ENCODE measurements at regions not wholly inside any gene's neighbourhood (a gene's known extent, or its start where the extent isn't known, plus 50 kb on each side); places are given as distances from the start of the nearest gene placed in this dataset.

DNA sequence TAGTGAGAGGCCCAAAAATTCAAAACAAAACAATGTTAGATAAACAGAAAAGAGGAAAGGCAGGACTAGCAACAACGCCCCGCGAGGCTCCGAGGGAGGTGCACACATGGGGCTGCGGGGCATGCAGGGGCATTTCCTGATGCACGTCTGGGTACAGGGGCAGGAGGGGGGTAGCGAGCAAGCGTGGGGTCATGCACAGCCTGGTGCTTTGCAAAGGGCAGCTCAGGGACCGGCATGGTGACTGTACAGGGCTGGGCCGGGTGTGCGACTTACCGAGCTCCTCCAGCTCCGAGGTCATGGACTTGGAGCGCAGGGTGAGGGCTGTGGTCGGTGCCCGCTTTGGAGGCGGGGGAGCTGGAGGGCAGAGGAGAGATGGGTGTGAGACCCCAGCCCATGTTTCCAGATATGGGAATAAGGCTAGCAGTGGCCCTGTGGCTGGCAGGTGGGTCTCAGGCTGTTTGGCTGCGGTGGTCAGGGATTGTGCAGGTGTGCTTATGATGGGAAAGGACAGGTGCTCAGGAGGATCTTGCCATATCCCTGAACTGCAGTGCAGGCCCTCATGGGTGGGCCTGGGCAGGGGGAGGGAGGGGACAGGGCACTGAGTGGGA lies 103.7 kb downstream of the CTTN start:
- no peak for DNase-seq

DNA sequence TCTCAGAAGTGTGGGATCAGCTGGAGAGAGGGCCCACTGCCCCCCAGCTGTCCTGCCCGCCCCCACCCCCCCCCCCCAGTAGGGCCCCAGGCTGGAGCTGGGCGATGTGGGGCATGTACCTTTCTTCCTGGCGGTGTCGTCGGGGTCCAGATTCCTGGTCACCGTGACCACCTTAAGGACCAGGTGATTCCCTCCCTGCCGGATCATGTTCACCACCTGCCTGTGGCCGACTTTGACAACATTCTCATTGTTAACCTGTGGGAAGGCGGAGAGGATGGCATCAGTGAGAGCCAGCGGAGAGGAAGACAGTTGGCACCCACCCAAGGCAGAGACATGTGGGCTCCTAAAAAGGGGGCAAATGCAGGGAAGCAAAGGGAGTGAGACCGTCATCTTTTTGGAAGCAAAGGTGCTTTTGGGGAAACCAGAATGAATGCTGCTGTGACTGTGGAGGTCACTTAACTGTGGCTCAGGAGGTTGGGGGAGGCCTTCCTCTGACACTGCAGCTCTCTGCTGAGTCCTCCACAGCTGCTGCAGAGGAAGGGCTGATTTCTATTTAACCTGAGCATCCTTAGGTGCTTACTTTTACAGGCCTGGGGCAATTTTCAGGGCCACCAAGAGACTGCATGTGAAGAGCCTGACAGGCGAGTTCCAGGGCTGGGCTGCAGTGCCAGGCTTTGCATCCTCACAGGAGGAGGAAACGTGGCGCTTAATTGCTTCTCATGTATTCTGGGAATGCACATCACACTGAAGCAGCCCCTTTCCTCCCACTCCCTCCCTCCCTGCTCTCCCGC lies 104.5 kb downstream of the CTTN start:
- no peak for DNase-seq

DNA sequence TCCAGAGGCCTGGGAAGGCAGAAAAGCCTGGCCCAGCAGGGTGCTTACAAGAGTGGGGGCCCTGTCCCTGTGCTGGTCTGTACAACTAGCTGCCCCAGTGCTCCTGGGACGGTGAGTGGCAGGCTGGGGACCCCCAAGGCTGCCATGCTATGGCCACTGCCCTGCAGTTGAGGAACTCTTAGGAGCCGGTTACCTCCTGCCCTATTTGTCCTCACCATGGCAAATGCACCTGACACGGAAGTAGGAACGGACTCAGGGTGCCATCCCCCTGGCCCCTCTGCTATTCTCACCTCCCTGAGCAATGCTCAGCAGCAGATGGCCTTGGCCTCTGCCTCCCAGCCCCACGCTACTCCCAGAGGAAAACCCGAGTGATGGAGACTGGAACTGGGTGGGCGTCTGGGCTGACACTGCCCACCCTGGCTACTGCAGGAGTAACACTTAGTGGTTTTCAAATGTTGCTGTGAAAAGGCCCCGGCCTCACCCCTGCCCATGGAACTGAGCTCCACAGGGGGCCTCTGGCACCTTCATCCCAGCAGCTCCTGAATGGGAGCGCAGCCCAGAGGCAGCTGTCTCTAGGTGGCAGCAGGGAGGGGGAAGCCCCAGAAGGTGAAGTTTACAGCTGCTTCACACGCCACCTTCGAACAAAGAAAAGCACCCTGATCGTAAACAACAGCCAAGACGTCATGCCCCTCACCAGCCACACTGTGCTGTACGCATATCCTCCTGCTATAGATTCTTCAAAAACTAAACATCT lies 105.3 kb downstream of the CTTN start:
- DNase-seq, result no peak

DNA sequence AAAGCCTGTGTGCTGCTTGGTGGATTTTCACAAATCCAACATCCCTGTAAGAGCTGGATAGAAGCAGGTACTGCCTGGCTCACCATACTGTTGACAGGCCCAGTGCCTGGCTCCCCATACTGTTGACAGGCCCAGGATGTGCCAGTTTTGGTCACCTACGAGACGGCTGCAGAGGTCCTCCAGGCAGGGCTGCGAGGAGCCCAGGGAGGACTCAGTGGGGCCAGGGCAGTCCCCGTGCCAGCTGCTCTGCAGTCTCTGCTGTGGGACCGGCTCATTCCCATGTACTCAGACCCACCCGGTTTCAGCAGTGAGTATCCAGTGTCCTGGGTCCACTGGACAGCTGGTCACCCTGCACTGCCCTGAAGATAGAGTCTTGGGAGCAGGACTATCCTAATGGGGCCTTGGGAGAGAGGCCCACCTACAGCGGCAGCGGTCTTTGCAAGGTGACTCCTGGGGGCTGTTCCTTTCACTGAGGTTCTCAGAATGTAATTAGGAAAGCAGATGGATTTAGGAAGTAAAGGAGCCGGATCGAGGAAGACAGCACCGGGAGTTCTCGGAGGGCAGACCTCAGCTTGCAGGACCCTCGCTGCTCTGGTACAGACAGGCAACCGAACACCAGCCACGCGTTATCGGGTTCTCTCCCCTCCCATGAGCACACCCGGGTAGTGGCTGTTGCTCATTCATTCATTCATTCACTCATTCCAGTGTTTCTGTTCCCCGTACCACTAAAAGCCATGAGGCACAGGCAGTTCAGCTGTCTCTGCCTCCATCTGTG lies 106.1 kb downstream of the CTTN start:
- DNase-seq, result no peak

DNA sequence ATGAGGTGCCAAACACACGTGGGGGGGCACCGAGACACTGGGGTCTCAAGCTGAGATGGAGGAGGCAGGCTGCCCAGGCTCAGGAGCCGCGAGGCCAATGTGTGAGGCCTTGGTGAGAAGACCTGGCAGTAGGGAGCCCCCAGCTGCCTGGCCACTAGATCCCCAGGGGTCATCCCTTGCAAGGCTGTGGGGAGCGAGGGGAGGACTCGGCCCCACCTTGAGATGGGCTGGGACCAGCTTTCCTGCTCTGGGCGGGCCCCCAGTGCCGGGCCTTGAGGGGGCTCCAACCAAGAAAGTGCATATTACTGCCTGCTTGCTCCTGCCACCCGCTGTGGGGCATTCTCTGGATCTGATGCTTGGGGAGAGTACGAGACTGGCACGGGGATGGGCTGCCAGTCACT lies 107.0 kb downstream of the CTTN start:
- DNase-seq, result no peak

DNA sequence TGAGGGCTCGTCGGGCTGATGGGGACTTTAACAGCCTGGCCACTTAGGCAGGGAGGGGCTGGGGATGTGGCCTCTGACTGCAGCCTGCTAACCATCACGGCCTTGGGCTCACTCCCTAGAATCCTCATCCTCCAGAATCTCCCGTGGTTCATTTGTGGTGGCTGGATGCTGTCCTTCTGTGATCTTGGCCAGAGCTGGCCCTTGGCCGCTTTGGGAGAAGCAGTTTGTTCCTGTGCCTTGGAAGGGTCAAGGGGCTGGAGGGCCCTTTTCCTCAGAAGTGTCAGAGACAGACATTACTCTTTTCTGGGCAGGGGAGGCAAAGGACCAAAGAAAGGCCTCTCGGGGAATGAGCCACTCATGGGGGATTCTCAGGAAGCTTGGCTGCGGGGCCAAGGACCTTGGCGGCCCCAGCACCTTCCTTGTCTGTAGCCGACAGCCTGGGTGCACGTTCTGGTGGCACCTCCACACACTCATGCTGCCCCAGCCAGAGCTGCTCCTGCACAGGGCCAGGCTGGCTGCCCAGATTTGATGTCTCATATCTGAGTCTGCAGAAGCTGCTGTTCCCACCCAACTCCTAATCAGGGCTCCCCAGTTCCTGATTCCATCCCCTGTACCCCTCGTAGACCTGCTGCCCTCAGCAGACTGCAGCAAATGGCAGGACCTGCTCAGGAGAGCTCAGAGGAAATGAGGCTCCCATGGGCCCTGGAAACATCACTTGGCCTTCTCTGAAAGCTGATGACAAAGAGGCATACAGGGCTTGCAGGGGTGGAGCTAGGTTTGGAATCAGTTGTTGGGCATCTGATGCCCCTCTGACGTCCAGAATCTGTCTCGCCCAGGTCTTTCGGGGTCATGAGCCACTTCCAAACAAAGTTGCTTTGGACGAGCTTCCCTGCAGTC lies 107.7 kb downstream of the CTTN start:
- DNase-seq, result no peak

DNA sequence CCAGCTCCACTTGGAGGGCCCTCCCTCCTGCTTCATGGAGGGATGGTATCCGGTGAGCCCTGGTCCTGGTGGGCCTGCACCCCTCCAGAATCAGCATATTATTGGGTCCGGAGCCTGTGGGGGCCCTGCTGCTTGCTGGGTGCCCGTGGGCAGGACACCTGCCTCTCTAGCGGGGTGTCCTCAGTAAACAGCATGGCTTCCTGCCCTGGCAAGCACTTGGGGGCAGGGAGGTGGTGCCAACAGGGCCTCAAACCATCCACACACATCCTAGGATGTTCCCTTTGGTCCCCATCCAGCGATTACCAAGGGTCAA lies 108.3 kb downstream of the CTTN start:
- DNase-seq, result no peak

DNA sequence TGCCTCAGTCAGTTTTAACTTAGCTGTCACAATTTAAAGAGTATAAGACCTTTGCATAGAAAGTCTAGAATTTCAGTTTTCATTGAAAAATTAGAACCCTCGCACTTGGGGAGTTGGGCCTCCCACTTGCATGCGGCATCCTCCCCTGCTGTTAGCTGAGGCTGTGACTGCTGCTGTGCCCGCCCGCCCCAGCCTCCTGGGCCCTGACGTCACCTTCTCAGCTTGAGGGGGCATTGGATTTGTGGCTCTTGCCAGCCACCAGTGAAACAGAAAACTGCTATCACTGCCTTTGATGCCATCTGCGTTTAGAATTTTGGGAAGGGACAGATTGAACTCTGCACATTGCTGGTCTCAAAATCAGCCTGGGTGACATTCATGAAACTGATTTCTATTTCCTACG lies 108.7 kb downstream of the CTTN start:
- no peak for DNase-seq

DNA sequence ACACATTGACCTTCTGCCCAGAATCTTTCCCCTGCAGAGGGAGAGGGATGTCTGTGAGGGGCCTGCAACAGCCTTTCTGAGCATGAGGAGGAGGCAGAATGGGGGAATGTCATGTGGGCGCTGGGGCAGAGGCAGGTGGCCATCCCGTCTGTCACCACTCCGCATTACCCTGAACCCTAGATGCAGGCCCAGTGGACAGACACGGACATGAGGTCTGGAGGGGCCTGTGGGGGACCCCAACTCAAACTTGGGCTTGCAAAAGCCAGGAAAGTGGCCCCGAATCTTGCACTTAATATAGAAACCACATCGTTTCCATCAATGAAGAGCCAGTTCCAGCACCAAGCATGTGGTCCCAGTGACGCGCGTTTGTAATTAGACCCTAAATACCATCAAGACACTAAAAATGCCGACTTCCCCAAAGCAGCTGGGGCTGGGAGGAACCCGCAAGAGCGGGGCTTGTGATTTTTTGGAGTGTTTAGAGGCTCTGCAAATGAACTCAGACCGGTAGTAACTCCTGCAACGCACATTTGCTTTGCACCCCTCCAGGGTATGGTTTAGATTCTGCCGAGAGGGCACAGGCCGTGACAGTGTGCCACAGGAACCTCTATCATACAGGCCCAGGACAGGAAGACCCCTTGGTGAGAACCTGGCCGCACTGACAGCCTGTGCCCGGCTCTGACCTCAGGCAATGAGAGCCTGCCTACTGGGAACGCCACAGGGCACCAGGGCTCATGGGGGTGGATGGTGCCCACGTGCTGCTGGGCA lies 109.3 kb downstream of the CTTN start:
- no peak for DNase-seq

DNA sequence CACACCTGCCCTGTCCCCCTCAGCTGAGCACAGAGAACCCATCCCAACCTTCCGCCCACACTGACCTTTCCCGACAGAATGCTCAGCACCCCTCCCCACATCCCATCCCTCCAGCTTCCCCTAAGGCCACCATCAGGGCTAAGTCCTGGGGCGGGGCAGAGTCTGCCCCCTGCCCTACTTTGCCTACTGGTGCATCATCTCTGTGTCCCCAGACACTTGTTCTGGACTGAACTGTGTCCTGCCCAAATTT lies 109.8 kb downstream of the CTTN start:
- DNase-seq, result no peak

DNA sequence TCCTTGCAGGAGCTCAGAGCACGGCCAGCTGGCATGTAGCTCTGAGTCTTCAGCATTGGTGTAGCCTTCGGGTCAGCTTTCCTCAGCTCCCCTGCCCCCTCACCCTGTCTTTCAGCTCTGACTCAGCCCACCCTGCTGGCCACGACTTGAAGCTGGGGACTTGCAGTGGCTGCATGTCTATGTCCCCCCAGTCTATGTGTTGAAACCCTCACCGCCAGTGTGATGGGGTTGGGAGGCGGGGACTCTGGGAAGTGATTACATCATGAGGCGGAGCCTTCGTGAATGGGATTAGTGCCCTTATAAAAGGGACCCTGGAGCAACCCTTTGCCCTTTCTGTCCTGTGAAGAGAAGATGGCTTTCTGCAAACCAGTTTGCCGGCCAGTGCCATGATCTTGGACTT lies 111.1 kb downstream of the CTTN start:
- no peak for DNase-seq

DNA sequence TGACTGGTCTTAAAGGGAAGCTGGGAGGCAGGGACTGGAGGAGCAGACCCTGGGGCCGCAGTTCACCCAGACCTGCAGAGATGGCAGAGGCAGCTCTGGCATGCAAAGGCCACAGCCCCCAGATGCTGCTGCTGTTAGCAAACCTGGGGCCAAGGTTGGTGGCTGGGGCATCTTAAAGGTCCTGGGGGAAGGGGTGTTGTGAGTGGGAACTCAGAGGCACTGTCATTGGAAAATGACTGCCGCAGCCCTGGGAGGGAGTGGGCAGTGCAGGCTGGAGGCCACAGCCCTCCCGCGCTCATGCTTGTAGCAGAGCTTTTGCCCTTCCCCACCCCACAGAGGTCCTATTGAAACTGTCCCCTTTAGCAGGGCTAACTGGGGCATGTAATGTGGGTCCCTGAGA lies 111.8 kb downstream of the CTTN start:
- no peak for DNase-seq

DNA sequence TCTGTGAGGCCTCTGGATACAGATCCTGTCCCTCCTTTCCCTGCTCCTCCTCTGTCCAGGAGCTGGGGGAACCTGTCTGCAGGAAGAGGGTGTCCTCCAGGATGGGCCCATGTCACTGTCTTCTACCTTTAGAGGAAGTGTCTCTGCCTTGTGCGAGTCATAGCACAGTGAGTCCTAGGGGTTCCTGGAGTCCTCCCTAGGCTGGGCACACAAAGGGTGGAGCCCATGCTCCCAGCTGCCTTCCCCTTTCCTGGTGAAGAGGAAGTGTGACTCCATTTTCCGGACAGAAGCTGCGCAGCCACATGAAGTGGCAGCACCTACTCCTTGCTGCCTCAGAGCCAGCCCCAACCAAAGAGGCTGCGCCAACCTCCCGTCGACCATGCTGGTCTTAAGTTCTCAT lies 112.2 kb downstream of the CTTN start:
- DNase-seq, result no peak

DNA sequence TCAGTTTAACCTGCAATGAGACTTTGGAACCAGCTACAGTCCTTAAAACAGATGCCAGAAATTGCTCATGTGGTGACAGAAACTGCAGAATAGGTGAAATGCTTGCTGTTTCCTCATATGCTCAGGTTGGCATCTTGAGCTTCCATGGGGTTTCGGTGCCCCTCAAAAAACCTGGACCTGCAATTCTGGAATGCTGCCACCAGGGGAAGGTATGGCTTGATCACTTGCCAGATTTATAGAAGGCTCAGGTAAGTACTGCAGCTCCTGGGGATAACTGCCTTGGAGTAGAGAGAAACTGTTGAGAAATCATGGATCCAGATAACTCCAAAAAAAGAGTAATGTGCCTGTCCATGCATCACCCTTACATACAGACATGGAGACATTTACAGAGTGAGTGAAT lies 113.0 kb downstream of the CTTN start:
- DNase-seq, result no peak

DNA sequence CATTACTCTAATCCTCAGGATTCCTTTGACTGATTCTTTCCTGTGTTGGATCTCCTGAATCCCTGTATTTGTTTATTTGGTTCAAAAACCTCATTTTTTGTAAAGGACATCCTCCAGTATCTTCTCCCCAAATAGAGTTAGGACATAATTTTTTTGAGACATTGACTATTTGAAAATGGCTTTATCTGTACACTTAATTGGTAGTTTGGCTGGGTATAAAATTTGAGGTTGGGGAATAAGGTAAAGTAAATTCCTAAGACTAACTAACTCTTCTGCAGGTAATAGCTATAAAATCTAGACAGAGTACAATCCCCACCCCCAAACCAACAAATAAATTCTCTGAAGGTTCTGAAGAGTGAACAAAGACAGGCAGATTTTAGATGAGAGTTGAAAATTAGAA lies 114.4 kb downstream of the CTTN start:
- no peak for DNase-seq

DNA sequence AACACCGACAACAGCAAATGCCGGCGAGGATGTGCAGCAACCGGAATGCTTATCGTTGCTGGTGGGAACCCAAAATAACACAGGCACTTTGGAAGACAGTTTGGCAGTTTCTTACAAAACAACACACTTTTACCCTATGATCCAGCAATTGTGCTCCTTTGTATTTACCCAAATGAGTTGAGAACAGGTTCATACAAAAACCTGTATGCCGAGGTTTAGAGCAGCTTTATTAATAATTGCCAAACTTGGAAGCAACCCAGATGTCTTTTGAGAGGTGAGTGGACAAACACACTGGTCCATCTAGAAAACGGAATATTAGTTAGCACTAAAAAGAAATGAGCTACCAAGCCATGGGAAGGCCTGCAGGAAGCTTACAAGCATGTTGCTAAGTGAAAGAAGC lies 118.9 kb downstream of the CTTN start:
- no peak for DNase-seq

DNA sequence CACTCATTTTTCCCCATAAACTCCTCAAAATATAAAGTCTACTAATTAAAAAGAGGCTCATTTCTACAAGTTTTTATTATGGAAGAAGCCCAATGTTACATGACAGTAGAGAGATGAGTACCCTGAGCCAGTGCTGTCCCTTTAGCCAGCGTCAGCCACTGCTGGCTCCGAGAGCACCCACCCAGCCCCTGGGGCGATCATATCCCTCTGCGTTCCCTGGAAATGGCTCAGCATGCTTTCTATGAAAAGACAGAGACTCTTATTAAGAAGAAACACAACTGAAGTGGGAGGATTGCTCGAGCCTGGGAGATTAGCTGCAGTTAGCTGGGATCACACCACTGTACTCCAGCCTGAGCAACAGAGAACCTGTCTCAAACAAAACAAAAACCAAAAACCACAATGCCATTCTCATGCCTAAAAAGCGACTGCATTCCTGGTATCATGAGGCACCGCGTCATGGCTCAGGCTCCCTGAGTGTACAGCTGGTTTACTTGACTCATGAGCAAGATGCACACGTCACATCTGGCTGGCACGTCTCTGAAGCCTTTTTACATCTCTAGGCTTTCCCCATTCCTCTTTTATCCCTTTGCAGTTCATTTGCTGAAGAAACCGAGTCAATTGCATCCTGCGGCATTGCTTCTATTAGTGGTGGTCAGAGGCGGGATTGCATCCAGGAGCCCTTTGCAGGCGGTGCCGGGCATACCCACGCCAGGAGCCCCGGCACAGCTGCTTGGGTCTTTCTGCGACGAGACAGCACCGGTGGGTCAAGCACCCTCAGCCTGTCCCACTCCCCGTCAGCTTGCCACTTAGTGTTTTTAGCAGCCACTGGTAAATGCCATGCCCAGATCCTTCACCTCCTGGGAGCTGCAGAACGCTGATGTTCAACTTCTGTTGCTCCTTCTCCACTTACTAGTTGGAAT lies 119.9 kb downstream of the CTTN start:
- DNase-seq, result peak; percentile 76

DNA sequence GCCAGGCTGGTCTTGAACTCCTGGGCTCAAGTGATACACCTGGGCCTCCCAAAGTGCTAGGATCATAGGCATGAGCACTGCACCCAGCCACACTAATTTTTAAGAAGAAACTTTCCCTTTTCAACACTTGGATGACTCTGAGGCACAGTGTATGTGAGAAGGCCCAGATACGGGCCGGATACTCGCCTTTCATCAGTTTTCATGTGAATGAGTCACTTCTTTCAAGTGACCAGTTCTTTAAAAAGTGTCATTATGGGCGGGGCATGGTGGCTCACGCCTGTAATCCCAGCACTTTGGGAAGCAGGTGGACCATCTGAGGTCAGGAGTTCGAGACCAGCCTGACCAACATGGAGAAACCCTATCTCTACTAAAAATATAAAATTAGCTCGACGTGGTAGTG lies 120.8 kb downstream of the CTTN start:
- no peak for DNase-seq

DNA sequence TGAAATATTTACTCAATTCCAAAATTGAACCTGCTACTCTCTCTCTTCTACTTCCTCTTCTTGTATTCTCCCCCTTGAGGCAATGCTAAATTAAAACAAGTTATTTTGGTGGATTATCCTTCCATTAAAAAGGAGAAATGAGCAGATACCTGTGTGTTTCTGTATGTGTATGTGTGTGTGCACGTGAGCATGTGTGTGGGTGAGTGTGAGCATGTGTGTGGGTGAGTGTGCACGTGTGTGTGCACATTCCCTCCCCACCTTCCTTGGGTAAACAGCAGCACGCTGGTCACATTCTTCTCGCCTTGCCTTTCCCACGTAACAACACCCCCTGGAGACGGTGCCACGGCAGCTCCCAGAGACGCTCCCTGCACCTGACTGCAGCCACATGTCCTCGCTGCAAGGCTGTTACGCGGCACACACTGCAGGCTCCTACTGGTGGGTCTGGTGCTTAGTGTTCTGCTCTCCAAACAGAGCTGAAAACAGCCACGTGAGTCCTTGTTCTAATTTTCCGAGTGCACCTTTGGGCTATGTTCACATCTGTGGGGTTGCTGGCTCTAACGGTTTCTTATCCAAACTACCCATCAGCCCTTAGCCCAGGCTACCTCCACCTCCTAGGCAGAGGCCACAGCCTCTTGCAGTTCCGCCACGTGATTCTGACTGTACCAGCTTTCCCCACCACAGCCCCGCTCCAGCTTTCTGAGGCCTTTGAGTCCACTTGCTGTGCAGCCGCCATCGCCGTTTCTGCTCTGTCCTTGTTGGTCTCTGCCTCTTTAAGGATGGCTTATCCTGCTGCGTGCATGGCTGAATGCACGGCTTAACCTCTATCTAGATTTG lies 123.4 kb downstream of the CTTN start:
- no peak for DNase-seq

DNA sequence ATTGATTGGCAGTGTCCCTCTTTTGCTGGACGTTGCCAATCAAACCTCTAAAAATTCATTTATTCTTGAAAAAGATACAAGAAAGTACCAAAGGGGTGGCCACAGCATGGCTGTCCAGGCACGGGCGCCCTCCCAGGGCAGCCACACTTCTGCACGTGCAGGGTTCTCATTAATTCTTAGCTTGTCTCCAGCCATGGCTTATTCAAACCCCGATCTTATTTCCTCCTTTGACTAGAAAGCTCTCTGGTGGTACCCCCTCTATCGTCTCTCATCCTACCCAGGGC lies 123.9 kb downstream of the CTTN start:
- DNase-seq, result no peak

Data from T1000 (cell line).